Suprapubic skin (tissue), 4 donors: ENCODE measurements at regions not wholly inside any gene's neighbourhood (a gene's known extent, or its start where the extent isn't known, plus 50 kb on each side); places are given as distances from the start of the nearest gene placed in this dataset.

Source experiments
- EP300 ChIP-seq: sonication (generic); formaldehyde crosslinking; IDR thresholded peaks from one replicate; pipeline ENCODE4 v1.6.1; 2017; ENCODE audit warnings: antibody characterized with exemption
- POLR2A ChIP-seq, 2 donors: fragments of 450-650 bp; IDR thresholded peaks; one replicate each; pipeline ENCODE4 v1.6.1; 2017; ENCODE audit warnings: antibody characterized with exemption in 2 of 2, mild to moderate bottlenecking in 2 of 2, moderate library complexity in 2 of 2
- POLR2AphosphoS5 ChIP-seq, 3 donors: sonication (generic); formaldehyde crosslinking; IDR thresholded peaks; one replicate each; pipeline ENCODE4 v1.6.1; 2017; ENCODE audit warnings: antibody characterized with exemption in 3 of 3
- TF ChIP-seq, protein P1 (sequence below), 2 donors: fragments of 200-600 bp in 1 of 2; fragments of 450-650 bp in 1 of 2; sonication (generic) in 1 of 2; IDR thresholded peaks; one replicate each; pipeline ENCODE4 v1.5.1; 2016 to 2019; ENCODE audit warnings: antibody characterized with exemption in 2 of 2, mild to moderate bottlenecking in 1 of 2, moderate library complexity in 1 of 2

DNA sequence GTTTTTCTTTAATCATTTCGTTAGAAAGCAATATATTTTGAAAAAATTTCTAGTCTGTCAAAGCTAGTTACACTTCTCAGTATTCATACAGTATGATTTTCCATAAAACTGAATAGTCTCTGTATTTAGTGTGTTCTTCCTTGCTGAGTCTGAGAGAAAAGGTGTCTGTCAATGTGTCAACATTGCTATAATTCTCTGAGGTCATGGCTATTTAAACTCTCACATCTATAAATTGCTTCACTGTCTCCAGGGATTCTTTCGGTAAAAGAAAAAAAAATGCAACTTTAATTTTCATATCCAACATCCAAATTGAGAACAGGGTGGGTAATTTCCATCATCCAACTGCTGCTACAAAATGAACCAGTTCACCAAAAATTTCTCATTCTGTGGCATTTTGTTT lies 319.7 kb upstream of the GHITM start:
- no peak for TF ChIP-seq POLR2A (IDR thresholded peaks at IDR 0.05)
- TF ChIP-seq, protein P1, sequence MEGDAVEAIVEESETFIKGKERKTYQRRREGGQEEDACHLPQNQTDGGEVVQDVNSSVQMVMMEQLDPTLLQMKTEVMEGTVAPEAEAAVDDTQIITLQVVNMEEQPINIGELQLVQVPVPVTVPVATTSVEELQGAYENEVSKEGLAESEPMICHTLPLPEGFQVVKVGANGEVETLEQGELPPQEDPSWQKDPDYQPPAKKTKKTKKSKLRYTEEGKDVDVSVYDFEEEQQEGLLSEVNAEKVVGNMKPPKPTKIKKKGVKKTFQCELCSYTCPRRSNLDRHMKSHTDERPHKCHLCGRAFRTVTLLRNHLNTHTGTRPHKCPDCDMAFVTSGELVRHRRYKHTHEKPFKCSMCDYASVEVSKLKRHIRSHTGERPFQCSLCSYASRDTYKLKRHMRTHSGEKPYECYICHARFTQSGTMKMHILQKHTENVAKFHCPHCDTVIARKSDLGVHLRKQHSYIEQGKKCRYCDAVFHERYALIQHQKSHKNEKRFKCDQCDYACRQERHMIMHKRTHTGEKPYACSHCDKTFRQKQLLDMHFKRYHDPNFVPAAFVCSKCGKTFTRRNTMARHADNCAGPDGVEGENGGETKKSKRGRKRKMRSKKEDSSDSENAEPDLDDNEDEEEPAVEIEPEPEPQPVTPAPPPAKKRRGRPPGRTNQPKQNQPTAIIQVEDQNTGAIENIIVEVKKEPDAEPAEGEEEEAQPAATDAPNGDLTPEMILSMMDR (IDR thresholded peaks at IDR 0.05): no peak
- no peak for TF ChIP-seq POLR2AphosphoS5 (IDR thresholded peaks at IDR 0.05)
- TF ChIP-seq EP300: no peak
